Naive thymus-derived CD8-positive, alpha-beta T cell (primary cell): ENCODE measurements at regions not wholly inside any gene's neighbourhood (a gene's known extent, or its start where the extent isn't known, plus 50 kb on each side); places are given as distances from the start of the nearest gene placed in this dataset.
"Not testable (repeated sequence)": the region's sequence is repeated elsewhere in the genome, so short reads cannot be mapped to it uniquely, and the experiment has no call there.

Experiments used
- ATAC-seq, 2 donors: fragments of 150-1000 bp; cut with Tn5 transposase in 1 of 2; sonication (Bioruptor Pico), chemical (Tn5 transposase) in 1 of 2; 1 replicate in 1 of 2; 2 replicates in 1 of 2; pipeline ENCODE4 v1.10.0; 2021; ENCODE audit warnings: mild to moderate bottlenecking in 2 of 2, moderate library complexity in 2 of 2
- POLR2A ChIA-PET: fragments of 350-600 bp; sonication (Branson Sonifier 250); formaldehyde crosslinking; loops from one replicate; lab custom pipeline; 2021; ENCODE audit warnings: antibody characterized with exemption; lab: Charles Lee
- DNase-seq, 10 donors: peaks; one replicate each; pipeline versions ENCODE4 v3.0.0 to v3.0.0-alpha.2; 2020 to 2022
- H3K27ac Mint-ChIP-seq, 10 donors: one replicate each; pipeline ENCODE4 v1.8.0; 2020 to 2022; ENCODE audit warnings: mild to moderate bottlenecking in 10 of 10, mixed read lengths in 10 of 10, moderate library complexity in 4 of 10, inconsistent platforms in 1 of 10
- H3K27me3 Mint-ChIP-seq, 5 donors: one replicate each; pipeline ENCODE4 v1.8.0; 2021 to 2022; ENCODE audit warnings: mixed read lengths in 5 of 5
- H3K36me3 Mint-ChIP-seq, 3 donors: one replicate each; pipeline ENCODE4 v1.8.0; 2020 to 2022; ENCODE audit warnings: mixed read lengths in 3 of 3, mild to moderate bottlenecking in 2 of 3, inconsistent platforms in 1 of 3
- H3K4me1 Mint-ChIP-seq, 4 donors: one replicate each; pipeline ENCODE4 v1.8.0; 2021 to 2022; ENCODE audit warnings: mixed read lengths in 4 of 4
- H3K4me3 Mint-ChIP-seq, 10 donors: one replicate each; pipeline ENCODE4 v1.8.0; 2020 to 2022; ENCODE audit warnings: mild to moderate bottlenecking in 10 of 10, mixed read lengths in 10 of 10, moderate library complexity in 6 of 10, inconsistent platforms in 1 of 10
- H3K9me3 Mint-ChIP-seq, 9 donors: one replicate each; pipeline ENCODE4 v1.8.0; 2020 to 2022; ENCODE audit warnings: mixed read lengths in 9 of 9, mild to moderate bottlenecking in 3 of 9, inconsistent platforms in 1 of 9, moderate library complexity in 1 of 9

- Mint-ChIP-seq H3K27ac (no peak overlapping the region), H3K4me1 (no peaks in the 10 kb centered on the region), H3K9me3 (peaks cover 0 to 14% (median 3%) of the 10 kb centered on the region in 9 donors), H3K27me3 (peaks cover 0 to 4% (median 2%) of the 10 kb centered on the region in 5 donors), H3K4me3 (no peak overlapping the region), H3K36me3 (no peaks in the 10 kb centered on the region)
- POLR2A ChIA-PET, result no interaction called here
- ATAC-seq, result no peak
- DNase-seq, result no peak
These were observed 341.7 kb upstream of the KITLG start for GRCh38 chr12:88921890-88922532.

GRCh38 chr12:88921434-88921833 lies 341.2 kb upstream of the KITLG start:
- H3K36me3 Mint-ChIP-seq, result no peaks in the 10 kb centered on the region
- no peaks in the 10 kb centered on the region for H3K4me1 Mint-ChIP-seq
- ATAC-seq (no peak), DNase-seq (no peak)
- POLR2A ChIA-PET, result no interaction called here
- no peak overlapping the region for H3K4me3 Mint-ChIP-seq
- peaks cover 0 to 4% (median 2%) of the 10 kb centered on the region in 5 donors for H3K27me3 Mint-ChIP-seq
- H3K27ac Mint-ChIP-seq, result no peak overlapping the region
- peaks cover 0 to 14% (median 3%) of the 10 kb centered on the region in 9 donors for H3K9me3 Mint-ChIP-seq

GRCh38 chr12:88918161-88918560 lies 337.9 kb upstream of the KITLG start:
- peaks cover 0 to 10% (median 2%) of the 10 kb centered on the region in 3 donors for H3K36me3 Mint-ChIP-seq
- peaks cover 0 to 4% (median 4%) of the 10 kb centered on the region in 5 donors for H3K27me3 Mint-ChIP-seq
- POLR2A ChIA-PET, result no interaction called here
- no peaks in the 10 kb centered on the region for H3K4me1 Mint-ChIP-seq
- no peak overlapping the region for H3K27ac Mint-ChIP-seq
- DNase-seq (no peak), ATAC-seq (no peak)
- no peak overlapping the region for H3K4me3 Mint-ChIP-seq
- peaks cover 10 to 23% (median 19%) of the 10 kb centered on the region in 9 donors for H3K9me3 Mint-ChIP-seq

- Mint-ChIP-seq H3K9me3 (peaks cover 11 to 41% (median 26%) of the 10 kb centered on the region in 9 donors), H3K27ac (no peak overlapping the region), H3K4me3 (no peak overlapping the region), H3K4me1 (no peaks in the 10 kb centered on the region), H3K36me3 (peaks cover 0 to 10% (median 2%) of the 10 kb centered on the region in 3 donors), H3K27me3 (peaks cover 0 to 4% (median 2%) of the 10 kb centered on the region in 5 donors)
- POLR2A ChIA-PET, result no interaction called here
- DNase-seq (no peak), ATAC-seq (no peak)
These were observed 334.7 kb upstream of the KITLG start for GRCh38 chr12:88914967-88915366.

GRCh38 chr12:88909510-88909909 lies 329.2 kb upstream of the KITLG start:
- POLR2A ChIA-PET, result no interaction called here
- Mint-ChIP-seq H3K9me3 (peaks cover 8 to 33% (median 16%) of the 10 kb centered on the region in 9 donors), H3K4me3 (no peak overlapping the region), H3K36me3 (peaks cover 0 to 6% (median under 1%) of the 10 kb centered on the region in 3 donors), H3K27ac (no peak overlapping the region), H3K27me3 (peaks cover 0 to 2% (median 0%) of the 10 kb centered on the region in 5 donors), H3K4me1 (no peaks in the 10 kb centered on the region)
- no peak for ATAC-seq
- no peak for DNase-seq

GRCh38 chr12:88908345-88908744 lies 328.1 kb upstream of the KITLG start:
- POLR2A ChIA-PET, result no interaction called here
- Mint-ChIP-seq H3K4me3 (no peak overlapping the region), H3K4me1 (no peaks in the 10 kb centered on the region), H3K36me3 (no peaks in the 10 kb centered on the region), H3K9me3 (peaks cover 2 to 22% (median 11%) of the 10 kb centered on the region in 9 donors), H3K27me3 (peaks cover 0 to 2% (median 0%) of the 10 kb centered on the region in 5 donors), H3K27ac (no peak overlapping the region)
- no peak for DNase-seq
- ATAC-seq, result no peak

GRCh38 chr12:88904705-88905104 lies 324.4 kb upstream of the KITLG start:
- DNase-seq (no peak), ATAC-seq (no peak)
- Mint-ChIP-seq H3K4me1 (no peaks in the 10 kb centered on the region), H3K9me3 (peaks cover 0 to 6% (median 0%) of the 10 kb centered on the region in 9 donors), H3K4me3 (no peak overlapping the region), H3K27ac (no peak overlapping the region), H3K27me3 (peaks cover 0 to 7% (median 0%) of the 10 kb centered on the region in 5 donors), H3K36me3 (no peaks in the 10 kb centered on the region)
- POLR2A ChIA-PET, result no interaction called here

GRCh38 chr12:88903333-88903732 lies 323.1 kb upstream of the KITLG start:
- no peak for ATAC-seq
- Mint-ChIP-seq H3K36me3 (no peaks in the 10 kb centered on the region), H3K4me1 (no peaks in the 10 kb centered on the region), H3K4me3 (no peak overlapping the region), H3K27ac (no peak overlapping the region), H3K27me3 (peaks cover 0 to 7% (median 0%) of the 10 kb centered on the region in 5 donors), H3K9me3 (peaks cover 0 to 6% (median 0%) of the 10 kb centered on the region in 9 donors)
- POLR2A ChIA-PET, result no interaction called here
- no peak for DNase-seq

GRCh38 chr12:88897723-88898122 lies 317.5 kb upstream of the KITLG start:
- DNase-seq (no peak), ATAC-seq (no peak)
- POLR2A ChIA-PET, result no interaction called here
- no peaks in the 10 kb centered on the region for H3K36me3 Mint-ChIP-seq
- H3K4me1 Mint-ChIP-seq, result no peaks in the 10 kb centered on the region
- H3K27ac Mint-ChIP-seq, result peak overlapping the region in 1 of 10 donors; percentile 54
- peaks cover 0 to 6% (median 0%) of the 10 kb centered on the region in 5 donors for H3K27me3 Mint-ChIP-seq
- H3K4me3 Mint-ChIP-seq, result no peak overlapping the region
- H3K9me3 Mint-ChIP-seq, result peaks cover 0 to 2% (median 0%) of the 10 kb centered on the region in 9 donors

GRCh38 chr12:88896958-88897357 lies 316.7 kb upstream of the KITLG start:
- POLR2A ChIA-PET, result no interaction called here
- H3K4me1 Mint-ChIP-seq, result no peaks in the 10 kb centered on the region
- H3K27ac Mint-ChIP-seq, result no peak overlapping the region
- ATAC-seq, result no peak
- peaks cover 0 to 2% (median 0%) of the 10 kb centered on the region in 9 donors for H3K9me3 Mint-ChIP-seq
- peaks cover 0 to 6% (median 0%) of the 10 kb centered on the region in 5 donors for H3K27me3 Mint-ChIP-seq
- DNase-seq, result no peak
- H3K4me3 Mint-ChIP-seq, result no peak overlapping the region
- H3K36me3 Mint-ChIP-seq, result no peaks in the 10 kb centered on the region

GRCh38 chr12:88895634-88896033 lies 315.4 kb upstream of the KITLG start:
- Mint-ChIP-seq H3K27me3 (peaks cover 0 to 11% (median 0%) of the 10 kb centered on the region in 5 donors), H3K4me3 (no peak overlapping the region), H3K36me3 (no peaks in the 10 kb centered on the region), H3K4me1 (no peaks in the 10 kb centered on the region), H3K27ac (no peak overlapping the region), H3K9me3 (peaks cover 0 to 10% (median 0%) of the 10 kb centered on the region in 9 donors)
- ATAC-seq (no peak), DNase-seq (no peak)
- POLR2A ChIA-PET, result no interaction called here

GRCh38 chr12:88893801-88894200 lies 313.5 kb upstream of the KITLG start:
- Mint-ChIP-seq H3K9me3 (peaks cover 0 to 10% (median 0%) of the 10 kb centered on the region in 9 donors), H3K4me1 (no peaks in the 10 kb centered on the region), H3K36me3 (no peaks in the 10 kb centered on the region), H3K27ac (no peak overlapping the region), H3K27me3 (peaks cover 0 to 8% (median 0%) of the 10 kb centered on the region in 5 donors), H3K4me3 (no peak overlapping the region)
- DNase-seq (no peak), ATAC-seq (no peak)
- POLR2A ChIA-PET, result no interaction called here

- POLR2A ChIA-PET, DNase-seq, H3K4me3 Mint-ChIP-seq, ATAC-seq, H3K4me1 Mint-ChIP-seq, H3K36me3 Mint-ChIP-seq, H3K27me3 Mint-ChIP-seq, H3K27ac Mint-ChIP-seq: not testable (repeated sequence)
- H3K9me3 Mint-ChIP-seq, result peaks cover 0 to 10% (median 0%) of the 10 kb centered on the region in 9 donors
These were observed 311.2 kb upstream of the KITLG start for GRCh38 chr12:88891434-88891833.
